ENCODE measurements at regions not wholly inside any gene's neighbourhood (a gene's known extent, or its start where the extent isn't known, plus 50 kb on each side); places are given as distances from the start of the nearest gene placed in this dataset.

- no peak for DNase-seq
Measured at GRCh38 chr16:17529982-17530760, 59.4 kb upstream of the XYLT1 start.

DNA sequence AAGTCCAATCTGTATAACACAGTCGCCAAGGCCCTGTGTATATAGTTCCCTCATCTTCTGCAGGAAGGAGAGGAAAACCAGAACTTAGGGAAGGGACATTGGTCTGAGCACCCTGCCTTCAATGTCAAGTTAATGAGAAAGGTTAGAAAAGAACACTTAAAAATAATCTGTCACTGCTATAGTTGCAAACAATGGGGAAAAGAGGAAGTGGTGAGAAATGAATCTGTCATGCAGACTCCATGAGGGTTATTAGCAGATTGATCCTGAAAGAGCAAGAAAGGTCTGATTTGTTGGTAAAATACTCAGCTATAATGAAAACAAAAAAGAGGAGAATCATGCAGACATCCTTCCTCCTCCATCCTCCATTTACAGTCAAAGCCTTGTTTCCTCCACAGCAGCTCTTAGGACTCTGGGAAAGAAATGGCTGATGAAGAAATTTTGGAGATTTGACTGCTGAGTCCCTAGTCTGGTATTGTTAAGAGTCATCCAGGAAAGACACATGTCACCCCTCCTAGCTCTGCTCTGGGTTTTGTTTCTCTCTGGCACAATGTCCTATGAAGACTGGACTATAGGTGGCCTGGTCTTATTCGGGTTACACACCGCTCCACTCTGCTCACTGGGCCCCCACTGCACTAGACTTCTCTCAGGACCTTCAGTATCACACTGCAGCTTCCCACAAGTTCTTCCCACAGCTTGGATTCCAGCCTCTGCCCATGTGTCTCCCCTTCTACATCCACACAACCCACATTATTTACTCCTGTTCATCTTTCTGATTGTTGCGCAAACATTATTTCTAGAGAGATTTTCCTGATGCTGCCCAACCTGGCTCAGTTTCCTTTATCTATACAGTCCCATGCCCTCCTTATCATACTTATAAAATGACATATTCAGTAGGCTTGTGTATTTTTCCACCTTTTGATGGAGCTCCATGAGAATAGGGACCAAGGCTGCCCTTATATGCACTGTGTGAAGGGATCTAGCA, 56.5 kb upstream of the XYLT1 start:
- no peak for DNase-seq

GRCh38 chr16:17524656-17525055, 53.9 kb upstream of the XYLT1 start:
- DNase-seq = no peak

- no peak for DNase-seq
Measured at GRCh38 chr16:17520561-17520960, 49.8 kb upstream of the XYLT1 start.
